IMR-90 (cell line): ENCODE measurements at regions not wholly inside any gene's neighbourhood (a gene's known extent, or its start where the extent isn't known, plus 50 kb on each side); places are given as distances from the start of the nearest gene placed in this dataset.
A peak's percentile ranks its signal among the peaks of the same experiment; 100 is the strongest.

Experiments used
- ATAC-seq: fragments of 200-7000 bp; cut with Tn5 transposase; 2 replicates; pipeline ENCODE4 v1.9.1; 2020; ENCODE audit warnings: low read depth, mild to moderate bottlenecking, moderate library complexity
- BruUV-seq: library from RNA; stranded (reverse); fragments of 400-500 nt; replicated peaks from 2 replicates; lab custom pipeline; 2021; lab: Mats Ljungman, UMichigan
- CTCF ChIA-PET: fragments of 300-600 bp; formaldehyde crosslinking; extraction: SDS; loops from one replicate; lab custom pipeline; 2021; ENCODE audit warnings: antibody characterized with exemption; lab: Yijun Ruan, JAX
- POLR2A ChIA-PET: fragments of 300-600 bp; sonication (Branson Sonifier 250); formaldehyde crosslinking; loops from one replicate; lab custom pipeline; 2022; ENCODE audit warnings: antibody characterized with exemption; ENCODE audit not compliant: unreplicated experiment; lab: Charles Lee
- DNase-seq: peaks from one replicate; pipeline ENCODE4 v3.0.0; 2013
- H2AFZ ChIP-seq: replicated peaks from 2 replicates; pipeline ENCODE3; 2013; ENCODE audit warnings: low read length, mild to moderate bottlenecking; ENCODE audit not compliant: poor library complexity
- H2AK5ac ChIP-seq: 2 replicates; pipeline ENCODE4 v1.6.1; 2013; ENCODE audit warnings: low read depth, low read length, inconsistent platforms
- H2AK9ac ChIP-seq: replicated peaks from 2 replicates; pipeline ENCODE3; 2013; ENCODE audit warnings: mild to moderate bottlenecking, low read depth, low read length, moderate library complexity; ENCODE audit not compliant: poor library complexity
- H2BK120ac ChIP-seq: 2 replicates; pipeline ENCODE4 v1.6.1; 2013; ENCODE audit warnings: low read depth, low read length, inconsistent platforms
- H2BK15ac ChIP-seq: 3 replicates; pipeline ENCODE4 v1.6.1; 2013; ENCODE audit warnings: low read depth, low read length, inconsistent platforms
- H2BK20ac ChIP-seq: 2 replicates; pipeline ENCODE4 v1.6.1; 2013; ENCODE audit warnings: low read depth, mild to moderate bottlenecking, inconsistent platforms, low read length, moderate library complexity
- H2BK5ac ChIP-seq: 2 replicates; pipeline ENCODE4 v1.6.1; 2013; ENCODE audit warnings: mild to moderate bottlenecking, low read depth, low read length, inconsistent platforms; ENCODE audit not compliant: poor library complexity, severe bottlenecking
- H3K14ac ChIP-seq: replicated peaks from 2 replicates; pipeline ENCODE4 v1.6.1; 2013; ENCODE audit warnings: low read depth, low read length, inconsistent platforms
- H3K18ac ChIP-seq: 2 replicates; pipeline ENCODE4 v1.6.1; 2013; ENCODE audit warnings: low read depth, low read length, control low read depth
- H3K23ac ChIP-seq: 2 replicates; pipeline ENCODE4 v1.6.1; 2013; ENCODE audit warnings: low read depth, low read length, inconsistent platforms
- H3K27ac ChIP-seq: 2 replicates; pipeline ENCODE4 v1.5.1; 2013; ENCODE audit warnings: mild to moderate bottlenecking, control low read depth, low read length; ENCODE audit not compliant: insufficient read depth
- H3K27me3 ChIP-seq: 2 replicates; pipeline ENCODE4 v1.6.1; 2013; ENCODE audit warnings: low read length; ENCODE audit not compliant: control insufficient read depth, insufficient read depth
- H3K36me3 ChIP-seq: 2 replicates; pipeline ENCODE4 v1.6.1; 2013; ENCODE audit warnings: low read length, mixed read lengths; ENCODE audit not compliant: control insufficient read depth, insufficient read depth
- H3K4ac ChIP-seq: 2 replicates; pipeline ENCODE4 v1.6.1; 2013; ENCODE audit warnings: low read depth, low read length, inconsistent platforms
- H3K4me1 ChIP-seq: 2 replicates; pipeline ENCODE4 v1.6.1; 2013; ENCODE audit warnings: low read length, mixed read lengths; ENCODE audit not compliant: control insufficient read depth, insufficient read depth
- H3K4me2 ChIP-seq: 2 replicates; pipeline ENCODE4 v1.6.1; 2013; ENCODE audit warnings: low read depth, mild to moderate bottlenecking, control low read depth, low read length, moderate library complexity
- H3K4me3 ChIP-seq: 2 replicates; pipeline ENCODE4 v1.5.1; 2013; ENCODE audit warnings: low read depth, mild to moderate bottlenecking, control low read depth, low read length, moderate library complexity; ENCODE audit not compliant: insufficient read depth
- H3K56ac ChIP-seq: 2 replicates; pipeline ENCODE4 v1.6.1; 2013; ENCODE audit warnings: low read length, inconsistent platforms; ENCODE audit not compliant: insufficient read depth; ENCODE audit errors: extremely low read depth
- H3K79me1 ChIP-seq, 2 experiments: 2 replicates each; pipeline ENCODE4 v1.6.1; 2013; ENCODE audit warnings: low read length in 2 of 2, inconsistent platforms in 1 of 2, low read depth in 1 of 2
- H3K9ac ChIP-seq: 2 replicates; pipeline ENCODE4 v1.6.1; 2013; ENCODE audit warnings: low read depth, low read length, control low read depth
- H3K9me1 ChIP-seq: 2 replicates; pipeline ENCODE4 v1.6.1; 2013; ENCODE audit warnings: low read length, inconsistent platforms; ENCODE audit not compliant: insufficient read depth
- H3K9me3 ChIP-seq: 2 replicates; pipeline ENCODE4 v1.6.1; 2013; ENCODE audit warnings: low read length; ENCODE audit not compliant: control insufficient read depth, insufficient read depth
- H4K20me1 ChIP-seq: 2 replicates; pipeline ENCODE4 v1.6.1; 2013; ENCODE audit warnings: low read length, inconsistent platforms; ENCODE audit not compliant: insufficient read depth
- H4K5ac ChIP-seq: 2 replicates; pipeline ENCODE4 v1.6.1; 2013; ENCODE audit warnings: mild to moderate bottlenecking, low read depth, low read length, control low read depth
- H4K8ac ChIP-seq, 2 experiments: 2 replicates each; pipeline ENCODE4 v1.6.1; 2013; ENCODE audit warnings: low read depth in 2 of 2, low read length in 2 of 2, control low read depth in 1 of 2, inconsistent platforms in 1 of 2
- H4K91ac ChIP-seq: 2 replicates; pipeline ENCODE4 v1.6.1; 2013; ENCODE audit warnings: low read depth, low read length, inconsistent platforms; ENCODE audit not compliant: insufficient read depth
- BHLHE40 ChIP-seq: fragments of 150-350 bp; IDR thresholded peaks from 2 replicates; pipeline ENCODE4 v1.6.1; 2016; ENCODE audit warnings: mild to moderate bottlenecking, low read depth, low read length
- CHD1 ChIP-seq: IDR thresholded peaks from 2 replicates; pipeline ENCODE4 v1.6.1; 2012; ENCODE audit warnings: low read depth, low read length, improper control_type of control experiment
- CTCF ChIP-seq: conservative IDR thresholded peaks from 2 replicates; pipeline ENCODE4 v1.5.1; 2012; ENCODE audit warnings: mild to moderate bottlenecking, low read depth, low read length, improper control_type of control experiment
- MAFK ChIP-seq: IDR thresholded peaks from 2 replicates; pipeline ENCODE4 v1.6.1; 2012; ENCODE audit warnings: low read depth, low read length, improper control_type of control experiment
- MAZ ChIP-seq: IDR thresholded peaks from 2 replicates; pipeline ENCODE4 v1.6.1; 2012; ENCODE audit warnings: low read depth, mild to moderate bottlenecking, low read length, improper control_type of control experiment, moderate library complexity, borderline replicate concordance
- MXI1 ChIP-seq: IDR thresholded peaks from 2 replicates; pipeline ENCODE4 v1.6.1; 2012; ENCODE audit warnings: low read depth, mild to moderate bottlenecking, low read length, moderate library complexity, borderline replicate concordance
- NFE2L2 ChIP-seq: fragments of 150-350 bp; IDR thresholded peaks from 2 replicates; pipeline ENCODE4 v1.6.1; 2016; ENCODE audit warnings: low read depth, mild to moderate bottlenecking, low read length
- POLR2A ChIP-seq: IDR thresholded peaks from 2 replicates; pipeline ENCODE4 v1.6.1; 2012; ENCODE audit warnings: mild to moderate bottlenecking, low read depth, low read length
- RCOR1 ChIP-seq: IDR thresholded peaks from 2 replicates; pipeline ENCODE4 v1.6.1; 2012; ENCODE audit warnings: mild to moderate bottlenecking, low read length, improper control_type of control experiment; ENCODE audit not compliant: insufficient replicate concordance
- SMC3 ChIP-seq: fragments of 150-350 bp; IDR thresholded peaks from 2 replicates; pipeline ENCODE4 v1.6.1; 2016; ENCODE audit warnings: low read depth, mild to moderate bottlenecking, antibody characterized with exemption, low read length, moderate library complexity
- WGBS, 2 experiments: methylation state at CpG; one replicate each; pipeline versions ENCODE4 v1.1.5 to v1.1.7; 2013; ENCODE audit warnings: missing lambda C conversion rate in 2 of 2; ENCODE audit not compliant: insufficient read length in 1 of 2; ENCODE audit errors: extremely low coverage in 2 of 2; 5-methylcytosine and 5-hydroxymethylcytosine counted together
- dilution Hi-C: fragments of 300-500 bp; cut with HindIII; formaldehyde crosslinking; loops from one replicate; pipeline ENCODE4 v1.14.3; 2018; ENCODE audit warnings: low sequenced_read_pairs; ENCODE audit not compliant: unreplicated experiment
- in situ Hi-C: fragments of 300-500 bp; cut with MboI; formaldehyde crosslinking; loops from 3 replicates; pipeline ENCODE4 v1.14.3; 2019; ENCODE audit warnings: low sequenced_read_pairs, inconsistent platforms, mixed read lengths
- intact Hi-C: fragments of 100-400 bp; cut with micrococcal nuclease; formaldehyde crosslinking; loops from 2 replicates; pipeline ENCODE4 v1.10.0; 2022

GRCh38 chr2:120480346-120480902 is 134.5 kb downstream of the INHBB start:
- no peak overlapping the region for H2AK5ac ChIP-seq
- H2BK120ac ChIP-seq: no peak overlapping the region
- dilution Hi-C loops (no loop called here), in situ Hi-C loops (no loop called here), intact Hi-C loops (no loop called here)
- H4K20me1 ChIP-seq: no peaks in the 10 kb centered on the region
- TF ChIP-seq MAZ (no peak), SMC3 (no peak), BHLHE40 (no peak), NFE2L2 (no peak), CTCF (no peak), MXI1 (no peak), CHD1 (no peak), POLR2A (no peak), RCOR1 (no peak), MAFK (no peak)
- DNase-seq (no peak), ATAC-seq (no peak)
- WGBS, 2 experiments: 45% methylated on average over 7 of the region's 9 CpGs; no CpG with 5 or more reads in 1 of the 2 experiments
- peaks cover 39% of the 10 kb centered on the region for H3K27me3 ChIP-seq
- no peak overlapping the region for H3K56ac ChIP-seq
- H4K8ac ChIP-seq: no peak overlapping the region
- H4K5ac ChIP-seq: no peak overlapping the region
- no peak overlapping the region for H3K4ac ChIP-seq
- no peak overlapping the region for H2BK20ac ChIP-seq
- no TSS peak for BruUV-seq
- no peak overlapping the region for H3K4me2 ChIP-seq
- no peak overlapping the region for H3K9ac ChIP-seq
- H3K36me3 ChIP-seq: no peaks in the 10 kb centered on the region
- no peak overlapping the region for H3K23ac ChIP-seq
- POLR2A ChIA-PET: no interaction called here
- no peak overlapping the region; the same call in 1 of the 2 replicates for H3K14ac ChIP-seq
- H2AFZ ChIP-seq: peak overlapping the region; percentile 65
- no peaks in the 10 kb centered on the region; the same call in 1 of the 2 replicates for H3K9me3 ChIP-seq
- H3K9me1 ChIP-seq: peaks cover 7% of the 10 kb centered on the region
- no peaks in the 10 kb centered on the region for H3K4me1 ChIP-seq
- no peak overlapping the region for H3K18ac ChIP-seq
- no peak overlapping the region for H4K91ac ChIP-seq
- H2BK15ac ChIP-seq: no peak overlapping the region
- CTCF ChIA-PET: no interaction called here
- no peak overlapping the region for H3K4me3 ChIP-seq
- H2BK5ac ChIP-seq: peak overlapping the region; percentile 22
- H3K27ac ChIP-seq: no peak overlapping the region
- no peak overlapping the region for H2AK9ac ChIP-seq
- no peaks in the 10 kb centered on the region for H3K79me1 ChIP-seq
